ENCODE measurements at regions not wholly inside any gene's neighbourhood (a gene's known extent, or its start where the extent isn't known, plus 50 kb on each side); places are given as distances from the start of the nearest gene placed in this dataset.

DNA sequence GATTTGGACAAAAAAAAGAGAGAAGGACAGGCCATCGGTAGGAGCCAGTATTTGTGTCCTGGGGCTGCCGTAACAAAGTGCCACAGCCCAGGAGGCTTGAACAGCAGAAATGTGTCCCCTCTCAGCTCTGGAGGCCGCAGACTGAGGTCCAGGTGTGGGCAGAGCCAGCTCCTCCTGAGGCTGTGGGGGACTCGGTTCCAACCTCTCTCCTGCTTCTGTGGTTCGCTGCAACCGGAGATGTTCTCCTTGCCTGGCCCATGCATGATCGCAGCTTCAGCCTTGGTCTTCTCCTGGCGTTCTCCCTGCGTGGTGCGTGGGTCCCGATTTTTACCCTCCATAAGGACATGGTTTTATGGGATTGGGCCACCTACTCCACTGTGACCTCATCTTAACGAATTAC, 85.9 kb upstream of the SOX1 start:
- TF ChIP-seq GATA3 (IDR thresholded peaks at IDR 0.05; ENCODE audit: low read depth, low read length) (no peak), GATA2 (IDR thresholded peaks at IDR 0.05; ENCODE audit: low read depth, low read length) (no peak)

GRCh38 chr13:111981446-111982165, 85.3 kb upstream of the SOX1 start:
- TF ChIP-seq GATA3 (IDR thresholded peaks at IDR 0.05; ENCODE audit: low read depth, low read length): no peak
- no peak for TF ChIP-seq GATA2 (IDR thresholded peaks at IDR 0.05; ENCODE audit: low read depth, low read length)

GRCh38 chr13:111984349-111984748, 82.6 kb upstream of the SOX1 start:
- no peak for TF ChIP-seq GATA3 (IDR thresholded peaks at IDR 0.05; ENCODE audit: low read depth, low read length)
- TF ChIP-seq GATA2 (IDR thresholded peaks at IDR 0.05; ENCODE audit: low read depth, low read length): no peak

GRCh38 chr13:111990362-111990761, 76.6 kb upstream of the SOX1 start:
- TF ChIP-seq GATA3 (IDR thresholded peaks at IDR 0.05; ENCODE audit: low read depth, low read length): no peak
- TF ChIP-seq GATA2 (IDR thresholded peaks at IDR 0.05; ENCODE audit: low read depth, low read length): no peak

DNA sequence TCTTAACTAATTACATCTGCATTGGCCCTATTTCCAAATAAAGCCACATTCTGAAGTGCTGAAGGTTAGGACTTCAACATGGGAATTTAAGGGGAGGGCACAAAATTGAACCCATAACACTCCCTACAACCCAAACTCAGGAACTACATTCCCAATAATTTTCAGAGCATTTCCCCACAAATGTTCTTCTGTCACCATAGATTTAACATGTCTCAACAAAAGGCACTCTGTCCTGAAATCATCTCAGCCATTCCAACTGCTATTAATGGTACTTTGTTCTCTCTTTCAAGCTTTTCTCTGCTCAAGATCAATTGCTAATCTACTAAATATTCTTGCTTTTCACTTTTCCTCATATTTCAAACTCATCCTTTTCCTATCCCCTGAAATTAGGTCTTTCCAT, 74.0 kb upstream of the SOX1 start:
- TF ChIP-seq GATA3 (IDR thresholded peaks at IDR 0.05; ENCODE audit: low read depth, low read length) (no peak), GATA2 (IDR thresholded peaks at IDR 0.05; ENCODE audit: low read depth, low read length) (no peak)

DNA sequence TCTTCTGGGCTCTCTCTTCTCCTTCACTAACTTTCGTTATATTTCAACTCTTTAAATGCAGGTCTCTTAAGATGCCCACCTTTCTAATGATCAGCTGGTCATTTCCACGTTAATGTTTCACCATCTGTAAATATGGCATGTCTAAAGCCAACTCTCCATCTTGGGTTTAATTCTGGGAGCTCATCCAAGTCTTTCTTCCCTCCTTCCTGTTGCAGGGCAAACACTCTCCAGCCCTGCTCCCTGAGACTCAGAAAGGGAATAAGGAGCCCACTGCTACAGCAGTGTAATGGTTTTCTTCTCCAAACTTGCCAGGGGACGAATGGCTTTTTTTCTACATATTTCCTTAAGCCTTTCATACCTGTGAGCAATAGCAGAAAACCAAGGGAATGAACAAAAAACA, 73.3 kb upstream of the SOX1 start:
- no peak for TF ChIP-seq GATA2 (IDR thresholded peaks at IDR 0.05; ENCODE audit: low read depth, low read length)
- TF ChIP-seq GATA3 (IDR thresholded peaks at IDR 0.05; ENCODE audit: low read depth, low read length): no peak

DNA sequence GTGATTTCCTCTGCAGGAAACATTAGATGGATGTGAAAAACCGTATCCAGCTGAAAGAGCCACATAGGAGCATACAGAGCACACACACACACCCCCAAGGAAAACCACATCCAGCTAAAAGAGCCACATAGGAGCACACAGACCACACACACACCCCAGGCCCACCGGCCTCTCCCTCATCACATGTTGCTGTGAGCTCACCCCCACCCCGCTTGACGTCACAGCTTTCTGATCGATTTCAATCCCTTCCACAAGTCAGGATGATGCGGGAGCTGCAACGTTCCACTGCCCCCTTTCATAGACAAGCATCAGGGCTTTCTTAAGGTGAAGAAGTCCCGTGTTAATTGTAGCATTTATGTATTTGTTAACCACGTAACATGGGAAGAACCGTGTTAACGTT, 72.4 kb upstream of the SOX1 start:
- TF ChIP-seq GATA2 (IDR thresholded peaks at IDR 0.05; ENCODE audit: low read depth, low read length) (no peak), GATA3 (IDR thresholded peaks at IDR 0.05; ENCODE audit: low read depth, low read length) (no peak)

GRCh38 chr13:111999352-111999751, 67.6 kb upstream of the SOX1 start:
- no peak for TF ChIP-seq GATA2 (IDR thresholded peaks at IDR 0.05; ENCODE audit: low read depth, low read length)
- no peak for TF ChIP-seq GATA3 (IDR thresholded peaks at IDR 0.05; ENCODE audit: low read depth, low read length)

DNA sequence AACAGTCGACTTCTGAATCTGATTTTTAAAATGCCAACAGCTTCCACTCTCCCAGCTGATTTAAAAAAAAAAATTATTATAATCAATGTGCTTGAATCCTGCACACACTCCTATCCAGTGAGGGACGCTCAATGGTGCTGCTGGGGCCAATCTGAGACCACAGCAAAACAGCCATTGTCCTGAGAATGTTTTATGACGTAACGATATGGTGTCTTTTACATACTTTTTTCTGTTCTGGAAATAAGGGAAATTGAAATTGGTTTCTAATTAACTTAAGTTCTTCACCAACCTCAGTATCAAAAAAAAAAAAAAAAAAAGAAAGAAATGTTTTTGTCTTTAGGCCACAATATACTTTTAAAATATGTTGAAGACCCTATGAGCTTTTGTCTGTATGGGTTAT, 66.1 kb upstream of the SOX1 start:
- no peak for TF ChIP-seq GATA2 (IDR thresholded peaks at IDR 0.05; ENCODE audit: low read depth, low read length)
- no peak for TF ChIP-seq GATA3 (IDR thresholded peaks at IDR 0.05; ENCODE audit: low read depth, low read length)

- no peak for TF ChIP-seq GATA3 (IDR thresholded peaks at IDR 0.05; ENCODE audit: low read depth, low read length)
- no peak for TF ChIP-seq GATA2 (IDR thresholded peaks at IDR 0.05; ENCODE audit: low read depth, low read length)
Measured at GRCh38 chr13:112001571-112001970, 65.4 kb upstream of the SOX1 start.

- TF ChIP-seq GATA2 (IDR thresholded peaks at IDR 0.05; ENCODE audit: low read depth, low read length): no peak
- no peak for TF ChIP-seq GATA3 (IDR thresholded peaks at IDR 0.05; ENCODE audit: low read depth, low read length)
Measured at GRCh38 chr13:112003396-112003795, 63.6 kb upstream of the SOX1 start.

- TF ChIP-seq GATA3 (IDR thresholded peaks at IDR 0.05; ENCODE audit: low read depth, low read length) (no peak), GATA2 (IDR thresholded peaks at IDR 0.05; ENCODE audit: low read depth, low read length) (no peak)
Measured at GRCh38 chr13:112003941-112004340, 63.0 kb upstream of the SOX1 start.

DNA sequence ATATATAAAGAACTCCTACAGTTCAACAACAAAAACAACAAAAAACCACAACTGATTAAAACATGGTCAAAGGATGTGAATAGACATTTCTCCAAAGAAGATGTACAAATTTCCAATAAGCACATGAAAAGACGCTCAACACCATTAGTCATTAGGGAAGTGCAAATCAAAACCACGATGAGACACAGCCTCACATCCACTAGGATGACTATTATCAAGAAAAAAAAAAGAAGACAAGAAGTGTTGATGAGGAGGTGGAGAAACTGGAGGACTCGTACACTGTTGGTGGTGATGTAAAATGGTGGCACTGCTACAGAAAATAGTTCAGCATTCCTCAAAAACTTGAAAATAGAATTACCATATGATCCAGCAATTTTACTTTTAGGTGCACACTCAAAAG, 61.0 kb upstream of the SOX1 start:
- TF ChIP-seq GATA2 (IDR thresholded peaks at IDR 0.05; ENCODE audit: low read depth, low read length): no peak
- TF ChIP-seq GATA3 (IDR thresholded peaks at IDR 0.05; ENCODE audit: low read depth, low read length): no peak

DNA sequence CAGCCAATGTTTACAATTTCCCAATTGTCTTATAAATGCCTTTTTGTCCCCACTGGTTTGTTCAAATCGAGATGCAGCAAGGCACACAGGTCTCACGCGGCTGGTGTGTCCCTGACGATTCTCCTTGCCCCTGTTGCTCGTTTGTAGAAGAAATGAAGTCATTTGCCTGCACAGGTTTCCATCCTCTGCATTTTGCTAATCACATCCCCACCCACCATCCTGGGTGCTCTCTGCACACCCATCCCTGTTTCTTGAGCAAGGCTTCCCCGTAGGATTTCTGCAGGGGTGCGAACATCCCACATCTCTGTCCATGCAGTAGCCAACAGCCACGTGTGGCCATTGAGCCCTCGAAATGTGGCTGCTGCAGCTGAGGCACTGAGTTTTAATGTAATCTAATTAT, 59.8 kb upstream of the SOX1 start:
- TF ChIP-seq GATA2 (IDR thresholded peaks at IDR 0.05; ENCODE audit: low read depth, low read length) (no peak), GATA3 (IDR thresholded peaks at IDR 0.05; ENCODE audit: low read depth, low read length) (no peak)

DNA sequence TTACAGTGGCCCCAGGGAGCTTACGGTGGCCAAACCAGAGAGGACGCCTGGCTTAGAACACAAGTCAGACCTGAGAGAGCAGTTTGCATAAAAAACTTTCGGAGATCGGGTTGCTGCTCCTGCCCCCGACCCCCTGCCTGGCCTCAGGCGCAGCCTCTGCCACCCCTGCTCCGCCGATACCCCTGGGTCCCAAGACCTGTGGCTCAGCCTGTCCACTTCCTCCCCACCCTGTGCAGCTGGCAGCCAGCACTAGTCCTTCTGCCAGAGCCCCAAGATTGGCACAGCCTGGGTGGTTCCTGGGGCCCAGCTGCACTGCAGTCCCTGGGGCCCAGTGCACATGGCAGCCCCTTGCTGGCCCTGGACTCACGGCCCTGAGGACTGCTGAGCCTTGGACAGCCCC, 56.2 kb upstream of the SOX1 start:
- TF ChIP-seq GATA3 (IDR thresholded peaks at IDR 0.05; ENCODE audit: low read depth, low read length) (no peak), GATA2 (IDR thresholded peaks at IDR 0.05; ENCODE audit: low read depth, low read length) (no peak)

All from SH-SY5Y (cell line).